ENCODE measurements at regions not wholly inside any gene's neighbourhood (a gene's known extent, or its start where the extent isn't known, plus 50 kb on each side); places are given as distances from the start of the nearest gene placed in this dataset.
"Not testable (repeated sequence)": the region's sequence is repeated elsewhere in the genome, so short reads cannot be mapped to it uniquely, and the experiment has no call there.

GRCh38 chr14:83894568-83894967, 1635.4 kb upstream of the FLRT2 start:
- no peak for DNase-seq
- Histone ChIP-seq H2AFZ (ENCODE audit: insufficient read depth, low read depth, low read length, poor library complexity, severe bottlenecking) (no peak overlapping the region), H3K4me1 (ENCODE audit: control insufficient read depth in 1 of 2, insufficient read depth in 2 of 2, low read length in 2 of 2) (no peaks in the 10 kb centered on the region), H3K9ac (ENCODE audit: insufficient read depth, low read length, poor library complexity, severe bottlenecking) (no peak overlapping the region), H4K20me1 (ENCODE audit: insufficient read depth, low read length) (no peaks in the 10 kb centered on the region), H3K36me3 (replicated peaks in 1 of 2; ENCODE audit: control insufficient read depth in 1 of 2, insufficient read depth in 2 of 2, low read length in 2 of 2) (no peaks in the 10 kb centered on the region), H3K79me2 (ENCODE audit: insufficient read depth, low read length) (no peaks in the 10 kb centered on the region), H3K4me2 (replicated peaks; ENCODE audit: extremely low read depth, low read length, poor library complexity, severe bottlenecking) (no peak overlapping the region), H3K4me3 (replicated peaks in 1 of 3; ENCODE audit: low read depth in 2 of 3, low read length in 3 of 3) (no peak overlapping the region), H3K9me3 (replicated peaks in 1 of 2; ENCODE audit: control insufficient read depth in 1 of 2, insufficient read depth in 1 of 2, low read length in 2 of 2) (no peaks in the 10 kb centered on the region), H3K27ac (ENCODE audit: low read depth in 1 of 2, low read length in 2 of 2) (no peak overlapping the region), H3K27me3 (ENCODE audit: control insufficient read depth in 2 of 2, insufficient read depth in 2 of 2, low read length in 2 of 2) (no peaks in the 10 kb centered on the region)
- no peak for TF ChIP-seq CTCF (IDR thresholded peaks at IDR 0.05)
- Mint-ChIP-seq H3K9me3 (peaks cover 0 to 6% (median 0%) of the 10 kb centered on the region in 7 donors), H3K4me3 (no peak overlapping the region), H3K4me1 (no peaks in the 10 kb centered on the region), H3K27ac (no peak overlapping the region), H3K36me3 (no peaks in the 10 kb centered on the region), H3K27me3 (ENCODE audit: low read depth in 3 of 3) (no peaks in the 10 kb centered on the region)
- intact Hi-C loops (cut with micrococcal nuclease) = no loop called here

- intact Hi-C loops (cut with micrococcal nuclease); H3K4me3 Mint-ChIP-seq; H3K79me2 ChIP-seq (ENCODE audit: insufficient read depth, low read length); H3K36me3 Mint-ChIP-seq; H4K20me1 ChIP-seq (ENCODE audit: insufficient read depth, low read length); H3K27me3 ChIP-seq (ENCODE audit: control insufficient read depth in 2 of 2, insufficient read depth in 2 of 2, low read length in 2 of 2); H3K36me3 ChIP-seq (replicated peaks in 1 of 2; ENCODE audit: control insufficient read depth in 1 of 2, insufficient read depth in 2 of 2, low read length in 2 of 2); H3K9me3 Mint-ChIP-seq; H3K4me1 ChIP-seq (ENCODE audit: control insufficient read depth in 1 of 2, insufficient read depth in 2 of 2, low read length in 2 of 2); H3K4me3 ChIP-seq (replicated peaks in 1 of 3; ENCODE audit: low read depth in 2 of 3, low read length in 3 of 3); DNase-seq; H3K27ac ChIP-seq (ENCODE audit: low read depth in 1 of 2, low read length in 2 of 2); H3K4me2 ChIP-seq (replicated peaks; ENCODE audit: extremely low read depth, low read length, poor library complexity, severe bottlenecking); H3K4me1 Mint-ChIP-seq; H3K9ac ChIP-seq (ENCODE audit: insufficient read depth, low read length, poor library complexity, severe bottlenecking); H3K27ac Mint-ChIP-seq; H2AFZ ChIP-seq (ENCODE audit: insufficient read depth, low read depth, low read length, poor library complexity, severe bottlenecking); H3K9me3 ChIP-seq (replicated peaks in 1 of 2; ENCODE audit: control insufficient read depth in 1 of 2, insufficient read depth in 1 of 2, low read length in 2 of 2); H3K27me3 Mint-ChIP-seq (ENCODE audit: low read depth in 3 of 3): not testable (repeated sequence)
- WGBS (ENCODE audit: insufficient coverage) = no CpG with 5 or more reads among the region's 2 CpGs
These were observed 1631.4 kb upstream of the FLRT2 start for GRCh38 chr14:83898558-83898957.

All from CD14-positive monocyte (primary cell).